COR-L47 (cell line): ENCODE measurements at regions not wholly inside any gene's neighbourhood (a gene's known extent, or its start where the extent isn't known, plus 50 kb on each side); places are given as distances from the start of the nearest gene placed in this dataset.

ENCODE experiments used
- DNase-seq: peaks from one replicate; lab custom pipeline; 2025; lab: John Stamatoyannopoulos, UW

GRCh38 chr15:53462651-53463050 lies 296.8 kb downstream of the WDR72 start:
- DNase-seq: no peak

DNA sequence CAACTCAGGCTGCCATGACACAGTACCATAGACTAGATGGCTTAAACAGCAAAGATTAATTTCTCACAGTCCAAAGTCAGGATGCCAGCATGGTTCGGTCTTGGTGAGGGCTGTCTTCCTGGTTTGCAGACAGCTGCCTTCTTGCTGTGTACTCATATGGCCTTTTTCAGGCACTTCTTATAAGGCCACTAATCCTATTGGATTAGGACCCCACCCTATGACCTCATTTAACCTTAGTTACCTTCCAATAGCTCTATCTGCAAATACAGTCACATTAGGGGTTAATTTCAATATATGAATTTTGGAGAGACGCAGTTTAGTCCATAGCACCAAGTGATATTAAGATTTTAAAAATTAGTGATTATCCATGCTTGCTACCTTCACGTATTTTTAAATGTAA lies 297.8 kb downstream of the WDR72 start:
- no peak for DNase-seq

GRCh38 chr15:53458736-53459135 lies 300.7 kb downstream of the WDR72 start:
- no peak for DNase-seq

DNA sequence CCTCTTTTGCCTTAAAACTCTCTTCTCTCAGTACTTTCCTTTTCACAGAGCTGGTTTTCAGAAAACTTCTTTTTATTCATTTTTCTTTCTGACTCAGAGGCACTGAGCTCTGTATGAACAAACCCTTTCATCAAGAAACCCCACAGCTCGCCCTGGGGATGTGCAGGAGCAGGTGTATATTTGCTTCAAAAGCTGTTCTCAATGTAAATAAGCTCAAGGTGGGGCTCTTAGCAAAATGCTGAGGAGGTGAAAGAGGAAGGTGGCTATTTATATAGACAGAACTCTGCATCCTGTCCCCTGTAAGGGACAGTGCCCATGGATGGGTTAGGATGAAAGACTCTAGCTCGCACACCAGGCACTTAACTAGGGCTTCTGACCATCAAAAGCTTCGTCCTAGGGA lies 302.0 kb downstream of the WDR72 start:
- peak; percentile 32 for DNase-seq

DNA sequence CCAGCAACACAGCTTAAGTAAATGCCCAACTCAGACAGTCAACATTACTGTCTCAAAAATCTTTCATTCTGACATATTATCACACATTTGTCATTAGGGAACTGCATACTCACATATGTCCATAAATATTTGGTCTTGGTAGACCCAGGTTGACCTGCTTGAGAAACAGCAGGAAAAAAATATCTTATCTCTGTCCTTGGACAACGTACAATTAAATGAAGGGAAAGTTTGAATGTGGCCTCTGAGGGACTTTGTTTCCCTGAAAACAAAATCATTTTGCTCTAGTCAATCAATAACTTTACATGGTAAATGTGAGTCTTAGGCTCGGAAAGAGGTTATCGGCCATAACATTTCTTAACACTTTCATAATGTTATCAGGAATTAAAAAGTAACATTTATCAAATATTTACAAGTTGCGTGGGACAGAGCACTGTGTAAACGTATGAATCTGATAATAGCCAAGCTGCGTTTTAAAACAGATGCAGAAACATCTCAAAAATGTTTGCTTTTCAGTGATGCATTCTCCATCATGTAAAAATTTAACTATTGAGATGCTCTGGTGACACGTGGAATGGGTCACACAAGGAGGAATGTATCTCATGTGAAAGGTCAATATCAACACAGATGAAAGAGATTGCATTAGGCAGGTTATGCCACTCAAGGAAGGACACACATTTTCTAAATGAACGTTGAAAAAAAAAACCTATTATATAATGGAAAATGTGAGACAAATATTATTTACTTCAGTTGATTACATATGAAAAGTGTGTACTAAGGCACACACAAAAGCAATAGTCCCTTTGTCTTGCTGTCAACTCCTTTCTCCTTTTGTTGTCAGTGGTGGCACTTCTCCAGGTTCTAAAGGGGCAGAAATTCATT lies 304.4 kb downstream of the WDR72 start:
- no peak for DNase-seq

GRCh38 chr15:53454535-53454842 lies 305.0 kb downstream of the WDR72 start:
- DNase-seq: no peak

DNA sequence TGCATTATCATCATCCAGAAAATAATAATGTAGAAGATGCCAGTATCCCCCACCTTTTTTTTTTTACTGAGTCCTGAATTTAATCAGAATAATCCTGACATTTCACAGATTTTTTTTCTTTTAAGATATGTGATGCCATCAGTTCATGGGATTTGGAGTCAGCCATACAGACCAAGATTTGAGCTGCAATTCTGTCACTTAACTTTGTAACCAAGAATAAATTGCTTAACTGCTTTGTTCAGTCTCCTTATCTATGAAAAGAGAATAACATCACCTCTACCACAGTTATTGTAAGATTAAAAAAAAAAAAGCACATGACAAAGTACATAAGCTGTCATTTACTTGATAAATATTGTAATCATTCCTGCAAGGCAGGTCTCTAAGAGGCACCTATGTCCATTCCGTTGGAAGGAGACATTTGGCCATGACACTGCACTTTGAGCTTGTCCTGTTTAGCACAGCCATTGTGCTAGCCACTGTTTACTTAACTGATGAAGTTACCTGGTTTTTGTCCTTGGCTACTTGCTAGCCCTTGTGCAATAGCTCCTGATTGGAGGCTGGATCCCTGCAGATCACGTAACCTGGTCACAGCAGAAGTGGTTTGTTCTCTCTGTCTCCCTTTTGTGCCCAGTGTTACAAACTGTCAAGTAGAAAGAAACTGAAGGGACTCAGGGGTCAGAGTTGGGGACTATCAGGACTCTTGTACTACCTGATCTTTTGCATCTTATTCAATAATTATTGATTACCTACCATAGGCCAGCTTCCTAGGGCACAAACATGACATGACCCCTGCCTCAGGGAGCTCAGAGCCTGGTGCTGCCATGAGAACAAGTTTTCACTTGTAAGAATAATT lies 306.0 kb downstream of the WDR72 start:
- DNase-seq: no peak

DNA sequence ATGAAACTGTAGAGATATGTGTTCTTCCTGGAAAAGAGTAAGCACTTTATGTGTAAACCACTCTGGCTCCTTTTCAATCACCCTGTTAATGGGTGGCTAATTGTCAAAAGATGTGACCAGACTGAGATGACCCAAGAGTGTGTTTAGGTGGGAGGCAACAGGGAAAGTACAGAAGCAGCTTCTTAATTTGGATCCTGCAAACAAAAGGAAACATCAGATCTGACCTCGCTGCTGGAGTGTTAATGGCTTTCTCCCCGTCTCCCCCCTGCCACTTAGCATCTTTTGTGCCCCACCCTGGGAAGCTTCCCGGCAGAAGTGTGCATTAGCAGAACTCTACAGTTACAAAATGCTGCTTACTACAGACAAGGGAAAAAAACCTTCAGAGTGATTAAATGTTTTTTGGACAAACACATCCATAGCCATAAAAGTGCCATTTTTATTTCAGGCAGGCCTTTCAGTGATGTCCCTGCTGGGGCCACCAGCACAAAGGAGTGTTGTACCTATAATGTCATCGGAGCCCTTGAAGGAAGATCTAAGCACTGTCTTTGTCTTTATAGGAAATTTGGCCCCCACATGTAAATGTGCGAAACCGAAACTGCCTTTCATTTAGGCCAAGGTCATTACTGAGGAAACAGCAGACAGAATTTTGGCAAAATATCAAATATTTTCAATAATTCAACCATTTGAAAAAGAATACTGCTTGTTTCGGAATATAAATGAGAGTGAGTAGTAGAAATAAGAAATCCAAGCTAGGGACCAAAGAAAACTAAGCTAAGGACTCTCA lies 311.0 kb downstream of the WDR72 start:
- DNase-seq: peak; percentile 68

- no peak for DNase-seq
These were observed 311.7 kb downstream of the WDR72 start for GRCh38 chr15:53447742-53448141.

GRCh38 chr15:53447053-53447574 lies 312.3 kb downstream of the WDR72 start:
- DNase-seq: no peak

DNA sequence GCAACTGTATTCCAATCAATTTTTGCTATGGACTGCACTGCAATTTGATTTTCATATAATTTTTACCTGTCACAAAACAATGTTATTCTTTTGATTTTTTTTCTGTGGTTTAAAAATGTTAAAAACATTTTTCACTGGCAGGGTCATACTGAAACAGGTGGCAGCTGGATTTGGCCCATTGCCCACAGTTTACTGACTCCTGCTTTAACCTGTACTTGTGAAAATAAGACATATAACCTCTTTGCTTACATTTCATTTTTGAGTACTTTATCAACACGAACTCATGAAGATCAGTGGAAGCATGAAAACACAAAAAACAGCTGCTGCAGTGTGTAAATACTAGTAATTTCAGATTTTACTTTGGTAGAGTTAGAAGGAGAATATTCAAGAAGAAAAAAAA lies 313.1 kb downstream of the WDR72 start:
- DNase-seq: no peak

- DNase-seq: no peak
These were observed 313.9 kb downstream of the WDR72 start for GRCh38 chr15:53445531-53445930.

- no peak for DNase-seq
These were observed 321.2 kb downstream of the WDR72 start for GRCh38 chr15:53437985-53438841.

GRCh38 chr15:53437366-53437765 lies 322.1 kb downstream of the WDR72 start:
- no peak for DNase-seq

DNA sequence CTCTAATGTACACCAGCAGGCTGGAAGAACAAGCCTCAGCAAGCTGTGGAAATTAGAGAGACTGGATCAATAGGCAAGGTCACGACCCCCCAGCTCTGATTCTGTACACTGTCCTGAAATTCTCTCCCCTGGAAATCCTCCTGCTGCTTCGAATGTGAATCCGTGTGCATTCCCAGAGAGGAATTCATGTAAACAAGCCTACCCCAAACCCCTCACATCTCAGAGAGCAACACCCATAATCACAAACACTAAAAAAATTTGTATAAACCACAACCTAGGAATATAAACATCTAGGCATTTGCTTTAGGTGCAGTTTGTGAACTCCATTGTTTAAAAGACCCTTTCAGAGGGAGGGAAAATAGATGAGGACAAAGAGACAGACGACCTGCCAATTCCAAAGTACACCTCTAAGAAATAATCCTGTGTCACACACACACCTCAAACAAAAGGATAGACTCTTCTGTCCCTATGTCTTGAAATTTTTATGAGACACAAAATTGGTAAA lies 325.2 kb downstream of the WDR72 start:
- no peak for DNase-seq

DNA sequence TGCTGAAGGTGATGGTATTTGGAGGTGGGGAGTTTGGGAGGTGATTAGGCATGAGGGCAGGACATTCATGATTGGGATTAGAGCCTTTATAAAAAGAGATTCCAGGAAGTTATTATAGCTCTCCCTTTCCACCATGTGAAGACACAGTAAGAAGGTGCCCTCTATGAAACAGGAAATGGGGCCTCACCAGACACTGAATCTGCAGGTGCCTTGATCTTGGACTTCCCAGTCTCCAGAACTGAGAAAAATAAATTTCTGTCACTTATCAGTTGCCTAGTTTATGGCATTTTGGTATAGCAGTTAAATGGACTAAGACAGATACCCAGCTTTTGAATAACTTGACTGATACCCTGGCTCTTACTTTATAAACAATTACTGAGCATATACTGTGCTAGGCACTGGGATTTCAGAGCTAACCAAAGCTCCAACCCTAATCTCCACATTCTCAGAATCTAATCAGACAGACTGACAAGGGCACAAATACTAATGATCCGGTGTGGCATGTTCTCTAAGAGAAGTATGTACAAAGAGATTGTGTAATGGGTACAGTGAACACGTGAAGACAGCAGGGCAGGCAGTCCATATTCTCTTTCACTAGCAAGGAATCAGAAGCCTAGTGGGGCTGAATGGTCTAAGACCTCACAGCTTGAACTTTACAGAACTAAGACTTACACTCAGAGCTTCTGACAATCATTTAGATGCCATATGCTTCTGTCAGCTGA lies 343.1 kb downstream of the WDR72 start:
- DNase-seq: no peak

- no peak for DNase-seq
These were observed 345.3 kb downstream of the WDR72 start for GRCh38 chr15:53414167-53414566.

- DNase-seq: no peak
These were observed 346.9 kb downstream of the WDR72 start for GRCh38 chr15:53412542-53412941.

GRCh38 chr15:53404930-53405493 lies 354.5 kb downstream of the WDR72 start:
- DNase-seq: no peak

- DNase-seq: no peak
These were observed 358.0 kb downstream of the WDR72 start for GRCh38 chr15:53401503-53401902.
